ENCODE measurements at regions not wholly inside any gene's neighbourhood (a gene's known extent, or its start where the extent isn't known, plus 50 kb on each side); places are given as distances from the start of the nearest gene placed in this dataset.

- Histone ChIP-seq H3K4me3 (ENCODE audit: low read depth in 1 of 2, low read length in 2 of 2) (no peak overlapping the region), H3K27ac (ENCODE audit: low read length) (no peak overlapping the region), H3K9me3 (ENCODE audit: control insufficient read depth in 1 of 2, low read length in 2 of 2) (no peaks in the 10 kb centered on the region), H3K36me3 (ENCODE audit: control insufficient read depth in 1 of 2, insufficient read depth in 2 of 2, low read length in 2 of 2) (no peaks in the 10 kb centered on the region), H3K4me1 (ENCODE audit: control insufficient read depth in 1 of 2, insufficient read depth in 2 of 2, low read length in 2 of 2) (no peaks in the 10 kb centered on the region), H3K27me3 (ENCODE audit: low read depth, low read length) (no peaks in the 10 kb centered on the region)
Measured at GRCh38 chr18:77528872-77529271, 279.2 kb downstream of the GALR1 start.

- no peak overlapping the region for H3K4me3 ChIP-seq (ENCODE audit: low read depth in 1 of 2, low read length in 2 of 2)
- no peak overlapping the region for H3K27ac ChIP-seq (ENCODE audit: low read length)
- no peaks in the 10 kb centered on the region for H3K27me3 ChIP-seq (ENCODE audit: low read depth, low read length)
- H3K36me3 ChIP-seq (ENCODE audit: control insufficient read depth in 1 of 2, insufficient read depth in 2 of 2, low read length in 2 of 2), result no peaks in the 10 kb centered on the region
- H3K9me3 ChIP-seq (ENCODE audit: control insufficient read depth in 1 of 2, low read length in 2 of 2), result no peaks in the 10 kb centered on the region
- H3K4me1 ChIP-seq (ENCODE audit: control insufficient read depth in 1 of 2, insufficient read depth in 2 of 2, low read length in 2 of 2), result no peaks in the 10 kb centered on the region
Measured at GRCh38 chr18:77529492-77530176, 280.0 kb downstream of the GALR1 start.

DNA sequence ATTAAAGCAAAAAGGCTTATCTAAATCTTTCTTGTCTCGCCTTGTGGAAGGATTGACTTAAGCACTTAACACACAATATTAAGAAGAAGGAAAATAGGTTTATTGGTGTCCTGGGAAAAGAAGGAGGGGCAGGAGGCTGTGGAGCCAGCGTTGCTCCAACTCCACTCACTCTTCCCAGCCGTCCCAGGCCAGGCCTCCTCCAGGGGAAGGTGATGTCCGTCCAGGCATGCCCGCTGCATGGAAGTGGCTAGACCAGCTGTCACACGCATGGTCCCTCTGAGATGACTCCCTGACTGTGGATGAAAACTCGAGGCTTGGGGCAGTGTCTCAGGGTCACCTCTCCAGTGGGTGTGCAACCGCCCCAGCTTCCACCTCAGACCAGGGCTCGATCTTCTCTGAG lies 281.1 kb downstream of the GALR1 start:
- no peaks in the 10 kb centered on the region for H3K4me1 ChIP-seq (ENCODE audit: control insufficient read depth in 1 of 2, insufficient read depth in 2 of 2, low read length in 2 of 2)
- no peaks in the 10 kb centered on the region for H3K9me3 ChIP-seq (ENCODE audit: control insufficient read depth in 1 of 2, low read length in 2 of 2)
- no peaks in the 10 kb centered on the region for H3K27me3 ChIP-seq (ENCODE audit: low read depth, low read length)
- H3K36me3 ChIP-seq (ENCODE audit: control insufficient read depth in 1 of 2, insufficient read depth in 2 of 2, low read length in 2 of 2), result no peaks in the 10 kb centered on the region
- no peak overlapping the region for H3K27ac ChIP-seq (ENCODE audit: low read length)
- no peak overlapping the region for H3K4me3 ChIP-seq (ENCODE audit: low read depth in 1 of 2, low read length in 2 of 2)

DNA sequence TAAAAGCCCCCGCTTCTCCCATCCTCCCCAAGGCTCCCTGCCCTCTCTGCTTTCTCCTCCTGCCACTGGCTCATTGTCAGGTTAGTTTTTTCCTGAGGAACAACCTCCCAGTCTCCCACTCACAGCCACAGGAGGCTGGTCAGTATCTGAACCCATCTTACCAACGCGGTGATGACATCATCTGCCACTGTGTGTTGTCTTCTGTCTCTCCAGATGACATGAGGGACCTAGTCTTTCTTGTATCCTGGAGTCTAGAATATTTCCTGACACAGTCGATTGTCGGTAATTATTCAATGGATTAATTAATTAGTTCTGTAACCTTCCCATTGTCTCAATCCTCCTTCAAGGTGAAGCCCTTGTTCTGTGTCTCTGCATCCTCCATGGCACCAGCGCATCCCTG lies 290.2 kb downstream of the GALR1 start:
- H3K4me3 ChIP-seq (ENCODE audit: low read depth in 1 of 2, low read length in 2 of 2), result no peak overlapping the region
- peaks cover 0 to 2% of the 10 kb centered on the region in 2 donors for H3K9me3 ChIP-seq (ENCODE audit: control insufficient read depth in 1 of 2, low read length in 2 of 2)
- H3K36me3 ChIP-seq (ENCODE audit: control insufficient read depth in 1 of 2, insufficient read depth in 2 of 2, low read length in 2 of 2), result no peaks in the 10 kb centered on the region
- no peak overlapping the region for H3K27ac ChIP-seq (ENCODE audit: low read length)
- no peaks in the 10 kb centered on the region for H3K4me1 ChIP-seq (ENCODE audit: control insufficient read depth in 1 of 2, insufficient read depth in 2 of 2, low read length in 2 of 2)
- no peaks in the 10 kb centered on the region for H3K27me3 ChIP-seq (ENCODE audit: low read depth, low read length)

DNA sequence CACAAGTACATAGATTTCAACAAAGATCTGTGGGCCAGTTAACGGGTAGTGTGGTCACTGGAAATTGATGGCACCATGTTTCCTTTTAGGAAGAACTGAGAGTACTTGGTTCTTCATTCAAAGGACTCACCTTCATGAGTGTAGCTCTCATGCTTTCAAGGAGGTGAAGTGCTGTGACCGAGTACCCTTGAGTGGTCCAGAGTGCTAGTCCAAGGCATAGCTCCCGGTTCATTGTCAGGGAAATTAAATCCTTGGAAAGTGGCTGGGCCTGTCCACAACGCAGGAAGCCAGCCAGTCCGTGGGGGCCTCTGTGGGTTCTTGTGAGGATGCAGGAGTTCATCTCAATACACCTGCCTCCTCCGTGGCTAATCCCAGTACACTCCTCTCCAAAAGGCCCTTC lies 295.1 kb downstream of the GALR1 start:
- H3K9me3 ChIP-seq (ENCODE audit: control insufficient read depth in 1 of 2, low read length in 2 of 2), result no peaks in the 10 kb centered on the region
- no peaks in the 10 kb centered on the region for H3K27me3 ChIP-seq (ENCODE audit: low read depth, low read length)
- H3K36me3 ChIP-seq (ENCODE audit: control insufficient read depth in 1 of 2, insufficient read depth in 2 of 2, low read length in 2 of 2), result no peaks in the 10 kb centered on the region
- no peak overlapping the region for H3K27ac ChIP-seq (ENCODE audit: low read length)
- H3K4me3 ChIP-seq (ENCODE audit: low read depth in 1 of 2, low read length in 2 of 2), result no peak overlapping the region
- no peaks in the 10 kb centered on the region for H3K4me1 ChIP-seq (ENCODE audit: control insufficient read depth in 1 of 2, insufficient read depth in 2 of 2, low read length in 2 of 2)

DNA sequence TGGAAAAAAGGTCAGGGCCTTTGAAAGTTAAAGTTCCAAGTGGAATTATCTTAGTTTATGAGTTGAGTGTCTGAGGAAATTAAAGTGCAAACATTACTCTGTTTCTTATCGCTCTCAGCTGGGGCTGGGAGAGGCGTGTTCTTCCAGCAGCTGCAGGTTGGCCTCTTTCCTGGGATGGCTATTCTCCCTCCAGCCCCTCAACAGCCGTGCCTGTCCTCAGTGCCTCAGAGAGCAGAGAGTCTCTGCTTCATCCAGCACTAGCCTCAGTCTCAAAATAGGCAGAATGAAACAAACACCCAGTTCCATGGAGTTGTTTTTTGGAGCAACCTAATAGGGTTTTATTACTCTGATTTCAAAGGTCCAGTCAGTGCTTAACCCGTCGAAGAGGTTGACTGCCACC lies 298.1 kb downstream of the GALR1 start:
- no peaks in the 10 kb centered on the region for H3K27me3 ChIP-seq (ENCODE audit: low read depth, low read length)
- no peak overlapping the region for H3K27ac ChIP-seq (ENCODE audit: low read length)
- H3K4me1 ChIP-seq (ENCODE audit: control insufficient read depth in 1 of 2, insufficient read depth in 2 of 2, low read length in 2 of 2), result no peaks in the 10 kb centered on the region
- H3K9me3 ChIP-seq (ENCODE audit: control insufficient read depth in 1 of 2, low read length in 2 of 2), result no peaks in the 10 kb centered on the region
- H3K4me3 ChIP-seq (ENCODE audit: low read depth in 1 of 2, low read length in 2 of 2), result no peak overlapping the region
- H3K36me3 ChIP-seq (ENCODE audit: control insufficient read depth in 1 of 2, insufficient read depth in 2 of 2, low read length in 2 of 2), result no peaks in the 10 kb centered on the region

DNA sequence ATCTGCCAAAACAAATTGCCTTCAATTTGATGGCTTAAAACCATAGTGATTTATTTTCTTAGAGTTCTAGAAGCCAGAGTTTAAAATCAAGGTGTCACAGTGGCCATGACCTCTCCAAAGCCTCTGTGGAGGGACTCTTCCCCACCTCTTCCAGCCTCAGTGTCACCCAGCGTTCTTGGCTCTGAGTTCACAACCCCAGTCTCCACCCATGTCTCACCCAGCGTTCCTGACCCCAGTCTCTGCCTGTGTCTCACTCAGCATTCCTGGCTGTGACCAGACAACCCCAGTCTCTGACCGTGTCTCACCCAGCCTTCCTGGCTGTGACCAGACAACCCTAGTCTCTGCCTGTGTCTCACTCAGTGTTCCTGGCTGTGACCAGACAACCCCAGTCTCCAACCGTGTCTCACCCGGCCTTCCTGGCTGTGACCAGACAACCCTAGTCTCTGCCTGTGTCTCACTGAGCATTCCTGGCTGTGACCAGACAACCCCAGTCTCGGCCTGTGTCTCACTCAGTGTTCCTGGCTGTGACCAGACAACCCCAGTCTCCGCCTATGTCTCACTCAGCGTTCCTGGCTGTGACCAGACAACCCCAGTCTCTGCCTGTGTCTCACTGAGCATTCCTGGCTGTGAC lies 299.3 kb downstream of the GALR1 start:
- Histone ChIP-seq H3K4me1 (ENCODE audit: control insufficient read depth in 1 of 2, insufficient read depth in 2 of 2, low read length in 2 of 2) (no peaks in the 10 kb centered on the region), H3K27me3 (ENCODE audit: low read depth, low read length) (no peaks in the 10 kb centered on the region), H3K4me3 (ENCODE audit: low read depth in 1 of 2, low read length in 2 of 2) (no peak overlapping the region), H3K9me3 (ENCODE audit: control insufficient read depth in 1 of 2, low read length in 2 of 2) (no peaks in the 10 kb centered on the region), H3K27ac (ENCODE audit: low read length) (no peak overlapping the region), H3K36me3 (ENCODE audit: control insufficient read depth in 1 of 2, insufficient read depth in 2 of 2, low read length in 2 of 2) (no peaks in the 10 kb centered on the region)

DNA sequence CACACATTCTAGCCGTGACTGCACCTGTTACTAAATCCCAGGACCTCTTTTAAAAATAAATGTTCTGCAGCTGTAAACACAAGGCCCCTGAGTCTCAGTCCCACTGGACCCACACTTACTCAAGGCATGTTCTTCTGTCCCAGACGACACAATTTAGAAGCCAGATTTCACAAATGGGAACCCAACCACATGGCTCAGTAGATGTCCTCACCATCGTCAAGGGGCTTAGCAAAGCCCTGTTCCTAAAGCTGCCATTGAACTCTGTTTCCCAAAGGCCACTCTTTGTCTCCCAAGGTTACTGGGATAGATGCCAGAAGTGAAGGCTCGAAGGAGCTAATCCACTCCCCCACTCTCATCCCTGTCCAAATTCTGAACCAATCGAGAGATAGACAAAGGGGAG lies 301.0 kb downstream of the GALR1 start:
- Histone ChIP-seq H3K36me3 (ENCODE audit: control insufficient read depth in 1 of 2, insufficient read depth in 2 of 2, low read length in 2 of 2) (no peaks in the 10 kb centered on the region), H3K9me3 (ENCODE audit: control insufficient read depth in 1 of 2, low read length in 2 of 2) (no peaks in the 10 kb centered on the region), H3K27me3 (ENCODE audit: low read depth, low read length) (no peaks in the 10 kb centered on the region), H3K27ac (ENCODE audit: low read length) (no peak overlapping the region), H3K4me1 (ENCODE audit: control insufficient read depth in 1 of 2, insufficient read depth in 2 of 2, low read length in 2 of 2) (no peaks in the 10 kb centered on the region), H3K4me3 (ENCODE audit: low read depth in 1 of 2, low read length in 2 of 2) (no peak overlapping the region)

- H3K4me3 ChIP-seq (ENCODE audit: low read depth in 1 of 2, low read length in 2 of 2), result no peak overlapping the region
- no peaks in the 10 kb centered on the region for H3K9me3 ChIP-seq (ENCODE audit: control insufficient read depth in 1 of 2, low read length in 2 of 2)
- no peak overlapping the region for H3K27ac ChIP-seq (ENCODE audit: low read length)
- no peaks in the 10 kb centered on the region for H3K36me3 ChIP-seq (ENCODE audit: control insufficient read depth in 1 of 2, insufficient read depth in 2 of 2, low read length in 2 of 2)
- no peaks in the 10 kb centered on the region for H3K4me1 ChIP-seq (ENCODE audit: control insufficient read depth in 1 of 2, insufficient read depth in 2 of 2, low read length in 2 of 2)
- no peaks in the 10 kb centered on the region for H3K27me3 ChIP-seq (ENCODE audit: low read depth, low read length)
Measured at GRCh38 chr18:77551055-77551454, 301.4 kb downstream of the GALR1 start.

DNA sequence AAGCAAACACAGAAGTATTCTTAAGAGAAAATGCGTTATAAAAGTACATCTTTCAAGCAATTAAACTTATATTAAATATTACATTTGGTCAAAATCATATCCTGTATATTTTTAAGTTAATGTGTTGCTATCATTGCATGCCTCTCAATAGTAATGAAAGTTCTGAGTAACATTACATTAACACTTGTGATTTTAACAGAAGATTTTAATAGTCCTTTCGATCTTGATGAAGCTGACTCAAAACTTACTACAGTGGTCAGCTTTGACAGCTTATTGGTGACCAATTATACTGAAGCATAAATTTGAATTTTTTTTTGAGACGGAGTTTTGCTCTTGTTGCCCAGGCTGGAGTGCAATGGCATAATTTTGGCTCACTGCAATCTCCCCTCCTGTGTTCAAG lies 303.3 kb downstream of the GALR1 start:
- no peaks in the 10 kb centered on the region for H3K27me3 ChIP-seq (ENCODE audit: low read depth, low read length)
- no peaks in the 10 kb centered on the region for H3K4me1 ChIP-seq (ENCODE audit: control insufficient read depth in 1 of 2, insufficient read depth in 2 of 2, low read length in 2 of 2)
- H3K9me3 ChIP-seq (ENCODE audit: control insufficient read depth in 1 of 2, low read length in 2 of 2), result no peaks in the 10 kb centered on the region

DNA sequence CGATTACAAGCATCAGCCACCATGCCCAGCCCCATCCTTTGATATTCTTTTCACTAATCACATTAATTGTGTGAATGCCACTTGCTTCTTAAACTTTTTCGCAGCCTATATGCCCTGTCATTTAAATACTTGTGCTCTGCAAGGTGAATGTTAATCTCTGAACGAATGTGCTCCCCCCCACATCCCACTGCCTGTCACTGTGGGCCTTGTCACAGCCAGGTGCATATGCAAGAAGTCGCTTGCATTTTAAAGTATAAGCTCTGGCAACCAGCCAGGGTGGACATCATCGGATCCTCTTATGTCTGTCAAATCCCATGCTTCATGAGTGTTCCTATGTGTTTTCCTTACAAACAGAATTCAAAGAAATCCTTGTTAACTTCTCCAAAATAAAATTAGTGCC lies 304.4 kb downstream of the GALR1 start:
- no peak overlapping the region for H3K4me3 ChIP-seq (ENCODE audit: low read depth in 1 of 2, low read length in 2 of 2)
- H3K27me3 ChIP-seq (ENCODE audit: low read depth, low read length), result no peaks in the 10 kb centered on the region
- no peaks in the 10 kb centered on the region for H3K4me1 ChIP-seq (ENCODE audit: control insufficient read depth in 1 of 2, insufficient read depth in 2 of 2, low read length in 2 of 2)
- no peaks in the 10 kb centered on the region for H3K36me3 ChIP-seq (ENCODE audit: control insufficient read depth in 1 of 2, insufficient read depth in 2 of 2, low read length in 2 of 2)
- H3K27ac ChIP-seq (ENCODE audit: low read length), result no peak overlapping the region
- no peaks in the 10 kb centered on the region for H3K9me3 ChIP-seq (ENCODE audit: control insufficient read depth in 1 of 2, low read length in 2 of 2)

More for the DNA sequence above, 303.3 kb downstream of the GALR1 start:
- Histone ChIP-seq H3K36me3 (ENCODE audit: control insufficient read depth in 1 of 2, insufficient read depth in 2 of 2, low read length in 2 of 2) (no peaks in the 10 kb centered on the region), H3K4me3 (ENCODE audit: low read depth in 1 of 2, low read length in 2 of 2) (no peak overlapping the region), H3K27ac (ENCODE audit: low read length) (no peak overlapping the region)

- Histone ChIP-seq H3K4me1 (ENCODE audit: control insufficient read depth in 1 of 2, insufficient read depth in 2 of 2, low read length in 2 of 2) (no peaks in the 10 kb centered on the region), H3K36me3 (ENCODE audit: control insufficient read depth in 1 of 2, insufficient read depth in 2 of 2, low read length in 2 of 2) (no peaks in the 10 kb centered on the region), H3K27me3 (ENCODE audit: low read depth, low read length) (no peaks in the 10 kb centered on the region), H3K27ac (ENCODE audit: low read length) (no peak overlapping the region), H3K4me3 (ENCODE audit: low read depth in 1 of 2, low read length in 2 of 2) (no peak overlapping the region), H3K9me3 (ENCODE audit: control insufficient read depth in 1 of 2, low read length in 2 of 2) (no peaks in the 10 kb centered on the region)
Measured at GRCh38 chr18:77557046-77557587, 307.5 kb downstream of the GALR1 start.
